GM18507 (cell line): ENCODE measurements at regions not wholly inside any gene's neighbourhood (a gene's known extent, or its start where the extent isn't known, plus 50 kb on each side); places are given as distances from the start of the nearest gene placed in this dataset.

Experiments
- DNase-seq: peaks from one replicate; pipeline ENCODE4 v3.0.0; 2011; ENCODE audit warnings: low read depth; ENCODE audit not compliant: insufficient read length; ENCODE audit errors: extremely low spot score
- FAIRE-seq: peaks from 2 replicates; lab custom pipeline; 2011; peaks lifted over from hg19 to GRCh38; lab: Jason Lieb, UNC

GRCh38 chr20:60627751-60628565 lies 624.1 kb upstream of the CDH4 start:
- FAIRE-seq: no peak

GRCh38 chr20:60628749-60629148 lies 623.3 kb upstream of the CDH4 start:
- FAIRE-seq: no peak
- DNase-seq: no peak

More at GRCh38 chr20:60627751-60628565, 624.1 kb upstream of the CDH4 start:
- no peak for DNase-seq

GRCh38 chr20:60629206-60629605 lies 622.9 kb upstream of the CDH4 start:
- FAIRE-seq: no peak
- DNase-seq: no peak

GRCh38 chr20:60630609-60631008 lies 621.5 kb upstream of the CDH4 start:
- DNase-seq: no peak

GRCh38 chr20:60631585-60632287 lies 620.3 kb upstream of the CDH4 start:
- DNase-seq: no peak
- no peak for FAIRE-seq

More at GRCh38 chr20:60630609-60631008, 621.5 kb upstream of the CDH4 start:
- FAIRE-seq: no peak

GRCh38 chr20:60632391-60633262 lies 619.4 kb upstream of the CDH4 start:
- DNase-seq: no peak
- no peak for FAIRE-seq

- DNase-seq (no peak), FAIRE-seq (no peak)
Observed at GRCh38 chr20:60634491-60635172, 617.4 kb upstream of the CDH4 start.

- no peak for FAIRE-seq
- no peak for DNase-seq
Observed at GRCh38 chr20:60636417-60636816, 615.6 kb upstream of the CDH4 start.

GRCh38 chr20:60637801-60638200 lies 614.3 kb upstream of the CDH4 start:
- DNase-seq: no peak
- FAIRE-seq: no peak

- no peak for FAIRE-seq
- no peak for DNase-seq
Observed at GRCh38 chr20:60638430-60639098, 613.5 kb upstream of the CDH4 start.

GRCh38 chr20:60641879-60642447 lies 610.1 kb upstream of the CDH4 start:
- FAIRE-seq (no peak), DNase-seq (no peak)

- no peak for FAIRE-seq
- no peak for DNase-seq
Observed at GRCh38 chr20:60642541-60642940, 609.5 kb upstream of the CDH4 start.

- FAIRE-seq: no peak
Observed at GRCh38 chr20:60648556-60648955, 603.5 kb upstream of the CDH4 start.

GRCh38 chr20:60649541-60649940 lies 602.5 kb upstream of the CDH4 start:
- no peak for FAIRE-seq
- no peak for DNase-seq

More at GRCh38 chr20:60648556-60648955, 603.5 kb upstream of the CDH4 start:
- DNase-seq: no peak

- no peak for DNase-seq
- FAIRE-seq: no peak
Observed at GRCh38 chr20:60650087-60650486, 602.0 kb upstream of the CDH4 start.

- DNase-seq: no peak
- FAIRE-seq: no peak
Observed at GRCh38 chr20:60652046-60652445, 600.0 kb upstream of the CDH4 start.

- DNase-seq: no peak
- FAIRE-seq: no peak
Observed at GRCh38 chr20:60652615-60653014, 599.4 kb upstream of the CDH4 start.

- no peak for DNase-seq
- no peak for FAIRE-seq
Observed at GRCh38 chr20:60653111-60653845, 598.8 kb upstream of the CDH4 start.
